ENCODE measurements at regions not wholly inside any gene's neighbourhood (a gene's known extent, or its start where the extent isn't known, plus 50 kb on each side); places are given as distances from the start of the nearest gene placed in this dataset.

DNA sequence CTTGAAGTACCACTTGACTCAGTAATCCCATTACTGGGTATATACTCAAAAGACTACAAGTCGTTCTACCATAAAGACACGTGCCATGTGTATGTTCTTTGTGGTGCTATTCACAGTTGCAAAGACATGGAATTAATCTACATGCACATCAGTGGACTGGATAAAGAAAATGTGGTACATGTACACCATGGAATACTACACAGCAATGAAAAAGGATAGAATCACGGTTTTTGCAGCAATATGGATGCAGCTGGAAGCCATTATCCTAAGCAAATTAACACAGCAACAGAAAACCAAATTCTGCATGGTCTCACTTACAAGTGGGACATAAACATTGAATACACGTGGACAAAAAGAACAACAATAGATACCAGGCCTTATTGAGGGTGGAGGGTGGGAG is 583.4 kb upstream of the CELF2 start:
- TF ChIP-seq, protein P1, sequence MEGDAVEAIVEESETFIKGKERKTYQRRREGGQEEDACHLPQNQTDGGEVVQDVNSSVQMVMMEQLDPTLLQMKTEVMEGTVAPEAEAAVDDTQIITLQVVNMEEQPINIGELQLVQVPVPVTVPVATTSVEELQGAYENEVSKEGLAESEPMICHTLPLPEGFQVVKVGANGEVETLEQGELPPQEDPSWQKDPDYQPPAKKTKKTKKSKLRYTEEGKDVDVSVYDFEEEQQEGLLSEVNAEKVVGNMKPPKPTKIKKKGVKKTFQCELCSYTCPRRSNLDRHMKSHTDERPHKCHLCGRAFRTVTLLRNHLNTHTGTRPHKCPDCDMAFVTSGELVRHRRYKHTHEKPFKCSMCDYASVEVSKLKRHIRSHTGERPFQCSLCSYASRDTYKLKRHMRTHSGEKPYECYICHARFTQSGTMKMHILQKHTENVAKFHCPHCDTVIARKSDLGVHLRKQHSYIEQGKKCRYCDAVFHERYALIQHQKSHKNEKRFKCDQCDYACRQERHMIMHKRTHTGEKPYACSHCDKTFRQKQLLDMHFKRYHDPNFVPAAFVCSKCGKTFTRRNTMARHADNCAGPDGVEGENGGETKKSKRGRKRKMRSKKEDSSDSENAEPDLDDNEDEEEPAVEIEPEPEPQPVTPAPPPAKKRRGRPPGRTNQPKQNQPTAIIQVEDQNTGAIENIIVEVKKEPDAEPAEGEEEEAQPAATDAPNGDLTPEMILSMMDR (IDR thresholded peaks at IDR 0.05; ENCODE audit: low read depth, low read length, poor library complexity, severe bottlenecking) = no peak
- no peak for TF ChIP-seq EZH2phosphoT487 (IDR thresholded peaks at IDR 0.05; ENCODE audit: borderline replicate concordance, low read length)
- Histone ChIP-seq H3K4me1 (ENCODE audit: control insufficient read depth, low read length) (no peaks in the 10 kb centered on the region), H3K9me3 (ENCODE audit: control insufficient read depth, insufficient read depth, low read length) (no peaks in the 10 kb centered on the region)

DNA sequence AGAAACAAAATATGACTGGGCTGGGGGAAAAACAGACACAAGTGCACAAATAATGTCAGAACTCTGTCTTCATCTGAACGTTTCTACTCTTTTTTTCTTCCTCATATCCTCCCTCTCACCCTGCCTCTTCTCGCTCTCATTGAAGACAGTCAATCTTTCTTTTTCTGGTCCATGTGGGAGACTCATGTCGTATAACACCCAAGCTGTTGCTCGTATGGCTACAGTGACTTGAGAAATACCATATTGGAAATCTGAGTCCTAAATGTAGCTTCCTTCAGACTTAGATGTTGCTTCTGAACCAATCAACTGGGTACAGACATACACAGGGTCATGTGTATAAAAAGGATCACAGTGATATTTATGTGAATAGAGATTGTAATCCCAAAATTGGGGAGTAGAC is 579.8 kb upstream of the CELF2 start:
- H3F3A ChIP-seq (ENCODE audit: control insufficient read depth, insufficient read depth) = no peaks in the 10 kb centered on the region
- H3K27me3 ChIP-seq (ENCODE audit: control insufficient read depth, low read length) = no peaks in the 10 kb centered on the region
- H3K36me3 ChIP-seq (ENCODE audit: control insufficient read depth, low read length) = no peaks in the 10 kb centered on the region
- no peaks in the 10 kb centered on the region for H4K20me1 ChIP-seq (ENCODE audit: control insufficient read depth, insufficient read depth, low read depth, low read length)
- H3K4me3 ChIP-seq (ENCODE audit: low read length) = no peak overlapping the region
- H3K9me3 ChIP-seq (ENCODE audit: control insufficient read depth, insufficient read depth, low read length) = no peaks in the 10 kb centered on the region
- no peaks in the 10 kb centered on the region for H3K79me2 ChIP-seq (ENCODE audit: control insufficient read depth, low read length)
- TF ChIP-seq, protein P1 (IDR thresholded peaks at IDR 0.05; ENCODE audit: low read depth, low read length, poor library complexity, severe bottlenecking) = no peak
- no peak for TF ChIP-seq EZH2phosphoT487 (IDR thresholded peaks at IDR 0.05; ENCODE audit: borderline replicate concordance, low read length)
- no peaks in the 10 kb centered on the region for H3K9me2 ChIP-seq (replicated peaks; ENCODE audit: control insufficient read depth, low read length)
- no peak overlapping the region for H3K4me2 ChIP-seq (ENCODE audit: low read length)
- no peak overlapping the region for H3K27ac ChIP-seq (ENCODE audit: low read depth, low read length)
- no peaks in the 10 kb centered on the region for H3K4me1 ChIP-seq (ENCODE audit: control insufficient read depth, low read length)

More for the DNA sequence above, 583.4 kb upstream of the CELF2 start:
- Histone ChIP-seq H3F3A (ENCODE audit: control insufficient read depth, insufficient read depth) (no peaks in the 10 kb centered on the region), H3K9me2 (replicated peaks; ENCODE audit: control insufficient read depth, low read length) (no peaks in the 10 kb centered on the region), H3K36me3 (ENCODE audit: control insufficient read depth, low read length) (no peaks in the 10 kb centered on the region), H3K4me3 (ENCODE audit: low read length) (no peak overlapping the region), H4K20me1 (ENCODE audit: control insufficient read depth, insufficient read depth, low read depth, low read length) (no peaks in the 10 kb centered on the region), H3K4me2 (ENCODE audit: low read length) (no peak overlapping the region), H3K27ac (ENCODE audit: low read depth, low read length) (no peak overlapping the region), H3K27me3 (ENCODE audit: control insufficient read depth, low read length) (no peaks in the 10 kb centered on the region), H3K79me2 (ENCODE audit: control insufficient read depth, low read length) (no peaks in the 10 kb centered on the region)

DNA sequence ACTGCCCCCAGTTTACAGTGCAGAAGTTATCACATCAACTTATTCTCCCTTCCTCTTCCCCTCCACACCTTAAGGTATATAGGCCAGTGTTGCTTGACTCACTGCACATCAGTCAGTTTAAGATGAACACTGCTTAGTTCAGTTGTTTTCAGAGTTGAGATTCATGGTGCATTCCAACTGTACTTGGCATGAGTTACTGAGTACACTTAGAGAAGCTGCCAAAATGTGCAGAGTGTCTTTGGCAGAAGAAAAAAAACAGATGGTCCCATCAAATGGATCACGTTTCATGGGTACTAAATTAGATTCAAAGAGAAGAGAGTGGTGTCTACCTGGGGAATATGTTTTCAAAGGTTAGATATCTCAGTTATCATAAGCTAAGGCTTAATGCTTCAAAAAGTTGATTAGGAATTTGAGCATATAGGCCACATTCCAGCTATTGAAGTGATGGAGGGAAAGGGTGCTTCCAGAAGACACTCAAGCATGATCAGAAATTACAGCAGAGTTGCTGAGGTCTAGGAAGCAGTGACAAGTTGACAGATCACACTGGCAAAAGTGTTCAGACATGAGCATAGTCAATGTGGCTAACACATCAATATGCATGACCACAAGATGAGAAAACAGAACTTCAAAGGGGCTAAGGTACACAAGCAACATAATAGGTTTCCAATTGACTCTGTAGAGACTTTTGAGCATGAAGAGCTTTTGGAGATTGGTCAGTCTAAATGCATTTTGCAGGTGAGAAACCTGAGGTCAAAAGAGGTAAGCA is 579.2 kb upstream of the CELF2 start:
- Histone ChIP-seq H3K4me2 (ENCODE audit: low read length) (no peak overlapping the region), H3K4me3 (ENCODE audit: low read length) (no peak overlapping the region), H4K20me1 (ENCODE audit: control insufficient read depth, insufficient read depth, low read depth, low read length) (no peaks in the 10 kb centered on the region), H3K79me2 (ENCODE audit: control insufficient read depth, low read length) (no peaks in the 10 kb centered on the region), H3K27ac (ENCODE audit: low read depth, low read length) (no peak overlapping the region), H3K9me3 (ENCODE audit: control insufficient read depth, insufficient read depth, low read length) (no peaks in the 10 kb centered on the region), H3K9me2 (replicated peaks; ENCODE audit: control insufficient read depth, low read length) (no peaks in the 10 kb centered on the region), H3K27me3 (ENCODE audit: control insufficient read depth, low read length) (no peaks in the 10 kb centered on the region), H3K4me1 (ENCODE audit: control insufficient read depth, low read length) (no peaks in the 10 kb centered on the region), H3K36me3 (ENCODE audit: control insufficient read depth, low read length) (no peaks in the 10 kb centered on the region), H3F3A (ENCODE audit: control insufficient read depth, insufficient read depth) (no peaks in the 10 kb centered on the region)
- TF ChIP-seq, protein P1 (IDR thresholded peaks at IDR 0.05; ENCODE audit: low read depth, low read length, poor library complexity, severe bottlenecking) = no peak

Data from DOHH2 (cell line).